HG02885 (cell line): ENCODE measurements at regions not wholly inside any gene's neighbourhood (a gene's known extent, or its start where the extent isn't known, plus 50 kb on each side); places are given as distances from the start of the nearest gene placed in this dataset.

Experiments
- ATAC-seq: cut with Tn5 transposase; IDR thresholded peaks from one replicate; pipeline ENCODE4 v1.9.1; 2021; ENCODE audit warnings: mild to moderate bottlenecking; ENCODE audit not compliant: unreplicated experiment, poor library complexity

- no peak for ATAC-seq
These were observed 656.6 kb downstream of the TBC1D4 start for GRCh38 chr13:74825152-74825937.

- no peak for ATAC-seq
These were observed 661.2 kb downstream of the TBC1D4 start for GRCh38 chr13:74820809-74821208.

GRCh38 chr13:74819549-74819948 lies 662.4 kb downstream of the TBC1D4 start:
- ATAC-seq = no peak

GRCh38 chr13:74816737-74817136 lies 665.2 kb downstream of the TBC1D4 start:
- no peak for ATAC-seq

- no peak for ATAC-seq
These were observed 662.0 kb upstream of the KLF12 start for GRCh38 chr13:74796157-74796556.

GRCh38 chr13:74795526-74795925 lies 661.3 kb upstream of the KLF12 start:
- ATAC-seq = no peak

- no peak for ATAC-seq
These were observed 660.4 kb upstream of the KLF12 start for GRCh38 chr13:74794582-74794981.

GRCh38 chr13:74794147-74794546 lies 659.9 kb upstream of the KLF12 start:
- ATAC-seq = no peak

GRCh38 chr13:74784959-74785358 lies 650.8 kb upstream of the KLF12 start:
- no peak for ATAC-seq

- no peak for ATAC-seq
These were observed 644.7 kb upstream of the KLF12 start for GRCh38 chr13:74778946-74779345.

GRCh38 chr13:74778087-74778486 lies 643.9 kb upstream of the KLF12 start:
- no peak for ATAC-seq

- ATAC-seq = no peak
These were observed 640.1 kb upstream of the KLF12 start for GRCh38 chr13:74774264-74774663.

GRCh38 chr13:74773248-74773647 lies 639.0 kb upstream of the KLF12 start:
- no peak for ATAC-seq

GRCh38 chr13:74771964-74772363 lies 637.8 kb upstream of the KLF12 start:
- ATAC-seq = no peak

- no peak for ATAC-seq
These were observed 636.2 kb upstream of the KLF12 start for GRCh38 chr13:74770361-74770760.

GRCh38 chr13:74769333-74769732 lies 635.1 kb upstream of the KLF12 start:
- ATAC-seq = no peak

GRCh38 chr13:74768521-74769085 lies 634.4 kb upstream of the KLF12 start:
- no peak for ATAC-seq

GRCh38 chr13:74767050-74767449 lies 632.8 kb upstream of the KLF12 start:
- no peak for ATAC-seq

GRCh38 chr13:74765955-74766354 lies 631.8 kb upstream of the KLF12 start:
- ATAC-seq = no peak

GRCh38 chr13:74761801-74762757 lies 627.9 kb upstream of the KLF12 start:
- no peak for ATAC-seq

GRCh38 chr13:74758188-74758587 lies 624.0 kb upstream of the KLF12 start:
- no peak for ATAC-seq
